Breast epithelium (tissue), 4 donors: ENCODE measurements at regions not wholly inside any gene's neighbourhood (a gene's known extent, or its start where the extent isn't known, plus 50 kb on each side); places are given as distances from the start of the nearest gene placed in this dataset.

Experiments used
- DNase-seq, 2 donors: peaks; one replicate each; pipeline ENCODE4 v3.0.0-alpha.2; 2019; ENCODE audit warnings: low spot score in 2 of 2
- H3K27ac ChIP-seq, 2 donors: fragments of 200-600 bp; sonication (generic) in 1 of 2; one replicate each; pipeline ENCODE4 v1.5.1; 2016 to 2019; ENCODE audit warnings: mild to moderate bottlenecking in 1 of 2
- H3K27me3 ChIP-seq, 2 donors: fragments of 200-600 bp; sonication (generic) in 1 of 2; one replicate each; pipeline versions ENCODE4 v1.5.1 to v1.6.0; 2017 to 2019; ENCODE audit warnings: control low read depth in 1 of 2, mild to moderate bottlenecking in 1 of 2
- H3K36me3 ChIP-seq: fragments of 200-600 bp; one replicate; pipeline ENCODE4 v1.5.1; 2019
- H3K4me1 ChIP-seq, 2 donors: fragments of 200-600 bp; sonication (generic); one replicate each; pipeline ENCODE4 v1.5.1; 2016 to 2019; ENCODE audit warnings: control low read depth in 1 of 2
- H3K4me3 ChIP-seq, 3 donors: fragments of 200-600 bp; sonication (generic); 1 replicate in 2 of 3; 2 replicates in 1 of 3; pipeline ENCODE4 v1.5.1; 2016 to 2019; ENCODE audit warnings: mild to moderate bottlenecking in 3 of 3, moderate library complexity in 2 of 3
- H3K9me3 ChIP-seq, 2 donors: fragments of 200-600 bp; sonication (generic) in 1 of 2; one replicate each; pipeline ENCODE4 v1.5.1; 2016 to 2019; ENCODE audit warnings: control low read depth in 1 of 2
- POLR2A ChIP-seq: fragments of 450-650 bp; IDR thresholded peaks from one replicate; pipeline ENCODE4 v1.6.1; 2016; ENCODE audit warnings: antibody characterized with exemption, mild to moderate bottlenecking, moderate library complexity
- POLR2AphosphoS5 ChIP-seq, 3 donors: sonication (generic); formaldehyde crosslinking; IDR thresholded peaks; one replicate each; pipeline ENCODE4 v1.6.1; 2017; ENCODE audit warnings: antibody characterized with exemption in 3 of 3
- intact Hi-C: fragments of 100-400 bp; cut with DNase I; formaldehyde crosslinking; loops from one replicate; pipeline ENCODE4 v1.15.1; 2023; ENCODE audit warnings: low total_unique reads
- TF ChIP-seq, protein P1 (sequence below), 3 donors: fragments of 450-650 bp; IDR thresholded peaks; one replicate each; pipeline ENCODE4 v1.5.1; 2016 to 2017; ENCODE audit warnings: antibody characterized with exemption in 3 of 3, mild to moderate bottlenecking in 3 of 3, moderate library complexity in 3 of 3

DNA sequence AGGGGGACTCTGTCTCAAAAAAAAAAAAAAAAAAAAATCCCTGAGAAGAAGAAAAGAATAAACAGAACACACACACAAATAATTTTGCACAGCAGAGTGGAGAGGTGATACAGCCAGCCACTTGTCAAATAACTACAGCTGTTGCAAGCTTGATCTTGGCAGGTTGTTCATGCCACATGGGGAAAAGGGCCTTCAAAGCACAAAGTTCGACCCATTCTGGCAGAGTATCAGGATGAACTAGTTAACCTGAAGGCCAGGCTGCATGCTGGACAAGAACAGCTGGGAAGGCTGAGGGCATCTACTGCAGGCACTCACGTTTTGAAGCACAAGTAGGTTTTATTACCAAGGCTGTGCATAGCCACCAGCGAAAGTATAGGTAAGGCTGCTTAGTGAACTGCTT lies 104.1 kb downstream of the KCTD15 start:
- no peaks in the 10 kb centered on the region for H3K36me3 ChIP-seq
- H3K4me3 ChIP-seq = no peak overlapping the region
- no peak for DNase-seq
- no peaks in the 10 kb centered on the region for H3K27me3 ChIP-seq
- peaks cover 0 to 3% of the 10 kb centered on the region in 2 donors for H3K4me1 ChIP-seq
- H3K9me3 ChIP-seq = peaks cover 0 to 11% of the 10 kb centered on the region in 2 donors
- intact Hi-C loops = no loop called here
- no peak overlapping the region for H3K27ac ChIP-seq
- TF ChIP-seq POLR2AphosphoS5 (IDR thresholded peaks at IDR 0.05) (no peak), POLR2A (no peak)
- TF ChIP-seq, protein P1, sequence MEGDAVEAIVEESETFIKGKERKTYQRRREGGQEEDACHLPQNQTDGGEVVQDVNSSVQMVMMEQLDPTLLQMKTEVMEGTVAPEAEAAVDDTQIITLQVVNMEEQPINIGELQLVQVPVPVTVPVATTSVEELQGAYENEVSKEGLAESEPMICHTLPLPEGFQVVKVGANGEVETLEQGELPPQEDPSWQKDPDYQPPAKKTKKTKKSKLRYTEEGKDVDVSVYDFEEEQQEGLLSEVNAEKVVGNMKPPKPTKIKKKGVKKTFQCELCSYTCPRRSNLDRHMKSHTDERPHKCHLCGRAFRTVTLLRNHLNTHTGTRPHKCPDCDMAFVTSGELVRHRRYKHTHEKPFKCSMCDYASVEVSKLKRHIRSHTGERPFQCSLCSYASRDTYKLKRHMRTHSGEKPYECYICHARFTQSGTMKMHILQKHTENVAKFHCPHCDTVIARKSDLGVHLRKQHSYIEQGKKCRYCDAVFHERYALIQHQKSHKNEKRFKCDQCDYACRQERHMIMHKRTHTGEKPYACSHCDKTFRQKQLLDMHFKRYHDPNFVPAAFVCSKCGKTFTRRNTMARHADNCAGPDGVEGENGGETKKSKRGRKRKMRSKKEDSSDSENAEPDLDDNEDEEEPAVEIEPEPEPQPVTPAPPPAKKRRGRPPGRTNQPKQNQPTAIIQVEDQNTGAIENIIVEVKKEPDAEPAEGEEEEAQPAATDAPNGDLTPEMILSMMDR (IDR thresholded peaks at IDR 0.05) = no peak

DNA sequence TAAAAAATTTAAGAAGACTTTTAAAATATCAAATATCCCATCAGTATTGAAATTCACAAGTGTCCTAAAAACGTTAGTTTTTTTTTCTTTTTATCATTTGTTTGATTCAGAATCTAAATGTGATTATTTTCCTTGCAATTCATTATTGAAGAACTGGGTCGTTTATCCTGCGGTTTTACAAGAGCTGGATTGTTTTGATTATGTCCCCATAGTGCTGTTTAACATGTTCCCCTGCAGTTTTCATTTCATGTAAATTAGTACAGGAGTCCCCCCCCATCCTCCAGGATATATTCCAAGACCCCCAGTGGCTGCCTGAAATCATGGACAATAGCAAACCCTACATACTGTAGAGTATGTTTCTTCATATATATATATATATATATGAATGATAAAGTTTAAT lies 105.7 kb downstream of the KCTD15 start:
- DNase-seq = no peak
- intact Hi-C loops = no loop called here
- TF ChIP-seq POLR2AphosphoS5 (IDR thresholded peaks at IDR 0.05) = no peak
- Histone ChIP-seq H3K36me3 (no peaks in the 10 kb centered on the region), H3K4me3 (no peak overlapping the region), H3K9me3 (peaks cover 0 to 11% of the 10 kb centered on the region in 2 donors), H3K27me3 (no peaks in the 10 kb centered on the region), H3K4me1 (peaks cover 0 to 3% of the 10 kb centered on the region in 2 donors), H3K27ac (no peak overlapping the region)

DNA sequence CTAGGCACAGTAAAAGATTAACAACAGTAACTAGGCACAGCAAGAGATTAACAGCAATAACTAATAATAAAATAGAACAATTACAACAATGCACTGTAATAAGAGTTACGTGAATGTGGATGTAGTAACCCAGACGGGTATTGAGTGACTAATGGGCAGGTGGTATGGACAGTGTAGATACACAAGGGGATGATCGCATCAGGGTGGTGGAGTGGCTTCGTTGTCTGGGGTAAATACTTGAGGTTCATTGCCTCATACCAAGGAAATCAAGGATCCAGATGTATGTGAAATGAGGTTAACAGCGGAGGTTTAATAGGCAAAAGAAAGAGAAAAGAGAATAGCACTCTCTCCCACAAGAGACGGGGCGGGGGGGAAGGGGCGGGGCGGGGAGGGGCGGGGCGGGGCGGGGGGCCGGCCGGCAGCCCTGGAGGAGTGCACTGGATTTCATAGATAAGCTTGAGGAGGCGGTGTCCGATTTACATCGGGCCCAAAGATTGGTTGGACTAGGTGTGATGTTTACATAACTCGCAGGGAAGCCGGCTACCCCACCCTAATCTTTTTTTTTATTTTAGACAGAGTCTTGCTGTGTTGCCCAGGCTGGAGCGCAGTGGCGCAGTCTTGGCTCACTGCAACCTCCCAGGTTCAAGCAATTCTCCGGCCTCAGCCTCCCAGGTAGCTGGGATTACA lies 106.3 kb downstream of the KCTD15 start:
- intact Hi-C loops = no loop called here
- Histone ChIP-seq H3K4me1 (peaks cover 0 to 3% of the 10 kb centered on the region in 2 donors), H3K9me3 (peaks cover 0 to 7% of the 10 kb centered on the region in 2 donors), H3K27me3 (no peaks in the 10 kb centered on the region), H3K4me3 (no peak overlapping the region), H3K27ac (no peak overlapping the region), H3K36me3 (no peaks in the 10 kb centered on the region)
- TF ChIP-seq POLR2A (no peak), POLR2AphosphoS5 (IDR thresholded peaks at IDR 0.05) (no peak)
- TF ChIP-seq, protein P1 (IDR thresholded peaks at IDR 0.05) = no peak
- no peak for DNase-seq

DNA sequence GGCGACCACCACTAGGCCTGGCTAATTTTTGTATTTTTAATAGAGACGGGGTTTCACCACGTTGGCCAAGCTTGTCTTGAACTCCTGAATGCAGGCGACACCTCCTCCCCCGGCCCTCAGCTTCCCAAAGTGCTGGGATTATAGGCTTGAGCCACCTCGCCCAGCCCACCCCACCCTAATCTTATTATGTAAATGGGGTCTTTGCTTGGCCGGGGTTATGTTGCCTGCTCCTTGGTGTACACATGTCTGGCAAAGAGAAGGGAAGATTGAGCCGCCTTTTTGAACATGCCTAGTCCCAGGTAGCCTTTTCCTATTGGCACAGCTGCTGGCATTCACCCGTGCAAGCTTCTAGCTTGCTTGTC lies 106.8 kb downstream of the KCTD15 start:
- Histone ChIP-seq H3K9me3 (peaks cover 0 to 2% of the 10 kb centered on the region in 2 donors), H3K27me3 (no peaks in the 10 kb centered on the region), H3K4me3 (no peak overlapping the region), H3K4me1 (peaks cover 0 to 3% of the 10 kb centered on the region in 2 donors), H3K27ac (no peak overlapping the region), H3K36me3 (no peaks in the 10 kb centered on the region)
- no peak for DNase-seq
- intact Hi-C loops = no loop called here
- TF ChIP-seq POLR2AphosphoS5 (IDR thresholded peaks at IDR 0.05) (no peak), POLR2A (no peak)
- TF ChIP-seq, protein P1 (IDR thresholded peaks at IDR 0.05) = no peak

DNA sequence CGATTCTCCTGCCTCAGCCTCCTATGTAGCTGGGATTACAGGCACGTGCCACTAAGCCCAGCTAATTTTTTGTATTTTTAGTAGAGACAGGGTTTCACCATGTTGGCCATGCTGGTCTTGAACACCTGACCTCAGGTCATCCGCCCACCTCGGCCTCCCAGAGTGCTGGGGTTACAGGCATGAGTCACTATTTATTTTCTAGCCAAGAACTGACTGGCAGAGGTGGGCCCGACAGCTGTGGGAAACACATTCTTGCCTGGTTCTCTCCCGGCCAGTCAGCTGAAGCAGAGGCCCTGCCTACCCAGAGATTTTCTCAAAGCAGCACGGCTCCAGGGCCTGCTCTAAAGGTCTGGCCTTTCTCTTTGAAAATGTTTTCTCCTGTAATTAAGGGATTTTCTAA lies 108.0 kb downstream of the KCTD15 start:
- DNase-seq = peak in 1 of 2 donors; percentile 48
- peak overlapping the region; percentile 89 to 93 for H3K27ac ChIP-seq
- H3K4me1 ChIP-seq = peaks cover 0 to 3% of the 10 kb centered on the region in 2 donors
- TF ChIP-seq, protein P1 (IDR thresholded peaks at IDR 0.05) = no peak
- TF ChIP-seq POLR2A = no peak
- peak in 1 of 3 donors; percentile 34 for TF ChIP-seq POLR2AphosphoS5 (IDR thresholded peaks at IDR 0.05)
- intact Hi-C loops = no loop called here
- H3K4me3 ChIP-seq = peak overlapping the region in 2 of 3 donors; percentile 65 to 78
- H3K27me3 ChIP-seq = no peaks in the 10 kb centered on the region
- H3K36me3 ChIP-seq = no peaks in the 10 kb centered on the region
- no peaks in the 10 kb centered on the region for H3K9me3 ChIP-seq
